ENCODE measurements at regions not wholly inside any gene's neighbourhood (a gene's known extent, or its start where the extent isn't known, plus 50 kb on each side); places are given as distances from the start of the nearest gene placed in this dataset.

GRCh38 chr5:56330806-56331205, 97.7 kb upstream of the ANKRD55 start:
- DNase-seq = no peak
- intact Hi-C loops (cut with DNase I; ENCODE audit: low total_unique reads) = no loop called here

GRCh38 chr5:56330167-56330566, 97.0 kb upstream of the ANKRD55 start:
- H3K4me3 ChIP-seq = no peak overlapping the region
- intact Hi-C loops (cut with DNase I; ENCODE audit: low total_unique reads) = no loop called here
- DNase-seq = no peak
- TF ChIP-seq POLR2A (IDR thresholded peaks at IDR 0.05) (no peak), CTCF (IDR thresholded peaks at IDR 0.05) (no peak)
- H3K9me3 ChIP-seq = no peaks in the 10 kb centered on the region
- H3K4me1 ChIP-seq = no peaks in the 10 kb centered on the region
- H3K36me3 ChIP-seq = no peaks in the 10 kb centered on the region
- no peak overlapping the region for H3K27ac ChIP-seq
- no peaks in the 10 kb centered on the region for H3K27me3 ChIP-seq

More at GRCh38 chr5:56330806-56331205, 97.7 kb upstream of the ANKRD55 start:
- Histone ChIP-seq H3K27me3 (no peaks in the 10 kb centered on the region), H3K9me3 (no peaks in the 10 kb centered on the region), H3K36me3 (no peaks in the 10 kb centered on the region), H3K4me3 (no peak overlapping the region), H3K4me1 (no peaks in the 10 kb centered on the region), H3K27ac (no peak overlapping the region)
- TF ChIP-seq CTCF (IDR thresholded peaks at IDR 0.05) = no peak
- no peak for TF ChIP-seq POLR2A (IDR thresholded peaks at IDR 0.05)

GRCh38 chr5:56329652-56330051, 96.5 kb upstream of the ANKRD55 start:
- Histone ChIP-seq H3K27me3 (no peaks in the 10 kb centered on the region), H3K4me1 (no peaks in the 10 kb centered on the region), H3K4me3 (no peak overlapping the region), H3K9me3 (no peaks in the 10 kb centered on the region), H3K36me3 (no peaks in the 10 kb centered on the region), H3K27ac (no peak overlapping the region)
- intact Hi-C loops (cut with DNase I; ENCODE audit: low total_unique reads) = no loop called here
- no peak for DNase-seq
- no peak for TF ChIP-seq POLR2A (IDR thresholded peaks at IDR 0.05)
- TF ChIP-seq CTCF (IDR thresholded peaks at IDR 0.05) = no peak

GRCh38 chr5:56328753-56329560, 95.8 kb upstream of the ANKRD55 start:
- intact Hi-C loops (cut with DNase I; ENCODE audit: low total_unique reads) = no loop called here
- no peak for TF ChIP-seq POLR2A (IDR thresholded peaks at IDR 0.05)
- TF ChIP-seq CTCF (IDR thresholded peaks at IDR 0.05) = no peak
- no peaks in the 10 kb centered on the region for H3K36me3 ChIP-seq
- no peak for DNase-seq
- H3K27ac ChIP-seq = no peak overlapping the region
- no peaks in the 10 kb centered on the region for H3K4me1 ChIP-seq
- H3K9me3 ChIP-seq = no peaks in the 10 kb centered on the region
- no peak overlapping the region for H3K4me3 ChIP-seq
- H3K27me3 ChIP-seq = no peaks in the 10 kb centered on the region

GRCh38 chr5:56327809-56328208, 94.7 kb upstream of the ANKRD55 start:
- intact Hi-C loops (cut with DNase I; ENCODE audit: low total_unique reads) = no loop called here
- H3K4me1 ChIP-seq = no peaks in the 10 kb centered on the region
- H3K4me3 ChIP-seq = no peak overlapping the region
- DNase-seq = no peak
- no peak overlapping the region for H3K27ac ChIP-seq
- no peaks in the 10 kb centered on the region for H3K27me3 ChIP-seq
- TF ChIP-seq CTCF (IDR thresholded peaks at IDR 0.05) = no peak
- TF ChIP-seq POLR2A (IDR thresholded peaks at IDR 0.05) = no peak
- H3K36me3 ChIP-seq = no peaks in the 10 kb centered on the region
- H3K9me3 ChIP-seq = no peaks in the 10 kb centered on the region

All from uterus (tissue), 3 donors.